ENCODE measurements at regions not wholly inside any gene's neighbourhood (a gene's known extent, or its start where the extent isn't known, plus 50 kb on each side); places are given as distances from the start of the nearest gene placed in this dataset.

DNA sequence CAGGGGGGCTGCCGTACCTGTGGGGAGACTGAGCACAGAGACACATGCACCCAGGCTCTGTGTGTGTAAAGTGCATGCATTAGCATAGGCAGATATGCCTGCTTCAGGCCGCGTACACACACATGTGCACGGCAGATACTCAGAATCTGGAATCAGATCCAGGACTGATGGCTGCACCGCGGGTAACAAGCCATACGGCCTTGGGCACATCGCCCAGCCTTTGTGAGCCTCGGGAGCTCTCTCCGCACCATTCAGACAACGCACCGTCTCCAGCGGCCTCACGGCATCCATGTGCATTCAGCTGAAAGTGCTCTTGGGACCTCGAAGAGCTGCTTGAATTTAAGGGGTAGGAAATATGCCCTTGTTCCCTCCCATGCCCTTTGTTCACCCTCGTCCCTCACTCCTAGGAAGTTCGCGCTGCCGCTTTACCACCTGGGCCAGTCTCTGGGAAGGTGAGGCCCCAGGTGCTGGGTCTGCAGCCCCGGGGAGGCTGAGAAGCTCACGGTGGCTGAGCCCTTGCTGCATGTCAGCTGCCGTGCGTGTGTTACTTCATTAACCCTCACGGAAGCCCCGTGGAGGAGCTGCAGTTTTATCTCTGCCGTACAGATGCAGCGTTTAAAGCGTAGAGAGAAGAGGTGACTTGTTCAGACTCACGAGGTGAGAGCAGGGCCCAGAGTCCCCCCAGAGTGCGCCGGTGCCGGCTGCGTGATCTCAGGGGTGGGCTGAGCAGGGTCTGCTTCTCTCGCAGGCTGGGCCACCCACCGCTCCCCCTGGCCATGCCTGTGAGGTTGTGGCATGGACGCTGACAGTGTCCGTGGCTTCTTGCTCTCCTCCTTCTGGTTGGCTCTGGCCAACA lies 377.7 kb upstream of the MYT1L start:
- TF ChIP-seq CSDC2 (CRISPR knock-in tag; IDR thresholded peaks at IDR 0.05) = no peak
- TF ChIP-seq, protein P1, sequence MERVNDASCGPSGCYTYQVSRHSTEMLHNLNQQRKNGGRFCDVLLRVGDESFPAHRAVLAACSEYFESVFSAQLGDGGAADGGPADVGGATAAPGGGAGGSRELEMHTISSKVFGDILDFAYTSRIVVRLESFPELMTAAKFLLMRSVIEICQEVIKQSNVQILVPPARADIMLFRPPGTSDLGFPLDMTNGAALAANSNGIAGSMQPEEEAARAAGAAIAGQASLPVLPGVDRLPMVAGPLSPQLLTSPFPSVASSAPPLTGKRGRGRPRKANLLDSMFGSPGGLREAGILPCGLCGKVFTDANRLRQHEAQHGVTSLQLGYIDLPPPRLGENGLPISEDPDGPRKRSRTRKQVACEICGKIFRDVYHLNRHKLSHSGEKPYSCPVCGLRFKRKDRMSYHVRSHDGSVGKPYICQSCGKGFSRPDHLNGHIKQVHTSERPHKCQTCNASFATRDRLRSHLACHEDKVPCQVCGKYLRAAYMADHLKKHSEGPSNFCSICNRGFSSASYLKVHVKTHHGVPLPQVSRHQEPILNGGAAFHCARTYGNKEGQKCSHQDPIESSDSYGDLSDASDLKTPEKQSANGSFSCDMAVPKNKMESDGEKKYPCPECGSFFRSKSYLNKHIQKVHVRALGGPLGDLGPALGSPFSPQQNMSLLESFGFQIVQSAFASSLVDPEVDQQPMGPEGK (CRISPR knock-in tag; IDR thresholded peaks at IDR 0.05; ENCODE audit: borderline replicate concordance) = no peak
- no peak; the same call in 2 of the 3 replicates for ATAC-seq

DNA sequence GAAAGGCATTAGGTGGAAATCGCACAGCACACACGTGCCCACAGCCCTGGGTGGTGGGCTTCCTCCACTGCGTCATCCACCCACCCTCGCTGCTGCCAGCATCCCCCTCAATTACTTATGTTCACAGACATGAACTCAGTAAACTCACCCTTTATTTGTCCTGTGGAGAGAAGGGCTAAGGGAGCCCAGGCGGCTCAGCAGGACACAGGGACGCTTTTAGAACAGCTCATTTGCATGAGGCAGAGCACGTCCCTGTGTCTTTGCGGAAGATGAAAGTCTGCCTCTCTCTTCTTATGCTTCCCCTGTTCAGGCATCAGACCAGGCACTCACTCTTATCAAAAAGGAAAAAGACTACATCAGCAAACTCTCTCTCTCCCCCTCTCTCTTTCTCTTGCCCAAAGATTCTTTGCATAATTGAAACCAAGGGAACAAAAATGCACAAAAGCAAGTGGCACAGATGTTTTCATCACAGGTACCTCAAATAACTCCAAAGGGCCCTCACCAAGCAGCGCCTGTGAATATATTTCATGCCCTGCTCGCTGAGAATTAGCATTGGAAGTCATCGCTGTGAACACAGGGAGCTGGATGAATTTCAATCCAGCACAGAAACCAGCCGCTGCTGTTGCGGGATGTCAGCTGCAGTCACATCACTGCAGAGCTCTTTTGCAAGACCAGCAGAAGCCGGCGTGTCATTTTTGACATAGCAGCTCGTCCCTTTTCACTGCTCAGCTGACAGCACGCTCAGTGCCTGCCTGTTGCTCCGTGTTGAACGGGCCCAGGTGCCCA lies 376.3 kb upstream of the MYT1L start:
- no peak for ATAC-seq
- no peak for TF ChIP-seq POU6F1 (CRISPR knock-in tag; IDR thresholded peaks at IDR 0.05; ENCODE audit: borderline replicate concordance, low read depth)
- TF ChIP-seq ZC3H10 (CRISPR knock-in tag; IDR thresholded peaks at IDR 0.05) = no peak
- TF ChIP-seq, protein P1 (CRISPR knock-in tag; IDR thresholded peaks at IDR 0.05; ENCODE audit: borderline replicate concordance) = no peak
- no peak for TF ChIP-seq TOX (CRISPR knock-in tag; IDR thresholded peaks at IDR 0.05; ENCODE audit: borderline replicate concordance)
- no peak for TF ChIP-seq ZNF70 (CRISPR knock-in tag; IDR thresholded peaks at IDR 0.05)
- no peak for TF ChIP-seq ISL1 (CRISPR knock-in tag; IDR thresholded peaks at IDR 0.05)
- no peak for TF ChIP-seq ZNF8 (CRISPR knock-in tag; IDR thresholded peaks at IDR 0.05)
- no peak for TF ChIP-seq CSDC2 (CRISPR knock-in tag; IDR thresholded peaks at IDR 0.05)
- TF ChIP-seq PPARA (CRISPR knock-in tag; IDR thresholded peaks at IDR 0.05; ENCODE audit: borderline replicate concordance) = no peak
- no peak for TF ChIP-seq SNAI2 (CRISPR knock-in tag; IDR thresholded peaks at IDR 0.05)
- no peak for TF ChIP-seq RARB (CRISPR knock-in tag; IDR thresholded peaks at IDR 0.05)
- no peak for TF ChIP-seq ESRRG (CRISPR knock-in tag; IDR thresholded peaks at IDR 0.05)

DNA sequence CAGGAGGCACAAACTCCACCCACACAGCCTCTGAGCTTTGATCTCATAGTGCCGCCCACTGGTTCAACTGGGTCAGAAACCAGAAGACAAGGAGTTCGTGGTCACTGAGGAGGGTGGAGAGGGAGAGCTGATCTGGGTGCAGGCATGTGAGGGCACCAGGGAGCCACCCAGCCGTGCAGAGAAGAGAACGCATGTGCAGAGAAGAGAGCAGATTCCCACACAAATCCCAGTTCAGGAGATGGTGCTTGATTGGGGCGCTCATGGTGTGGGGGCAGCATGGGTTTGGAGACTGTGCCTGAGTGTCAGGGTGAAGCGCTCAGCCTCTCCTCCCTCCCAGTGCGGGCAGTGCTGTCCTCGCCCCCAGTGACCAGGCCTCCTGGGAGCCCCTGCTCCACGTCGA lies 375.2 kb upstream of the MYT1L start:
- TF ChIP-seq TCF4 (CRISPR knock-in tag; IDR thresholded peaks at IDR 0.05; ENCODE audit: borderline replicate concordance) = no peak
- no peak for TF ChIP-seq ZFP3 (CRISPR knock-in tag; IDR thresholded peaks at IDR 0.05)
- no peak for TF ChIP-seq TSHZ2 (CRISPR knock-in tag; IDR thresholded peaks at IDR 0.05)
- no peak for TF ChIP-seq ESRRG (CRISPR knock-in tag; IDR thresholded peaks at IDR 0.05)
- no peak for TF ChIP-seq OSR1 (CRISPR knock-in tag; IDR thresholded peaks at IDR 0.05)
- no peak for TF ChIP-seq ARNTL (CRISPR knock-in tag; IDR thresholded peaks at IDR 0.05; ENCODE audit: borderline replicate concordance, low read depth)
- no peak for TF ChIP-seq POU6F1 (CRISPR knock-in tag; IDR thresholded peaks at IDR 0.05; ENCODE audit: borderline replicate concordance, low read depth)
- TF ChIP-seq RARB (CRISPR knock-in tag; IDR thresholded peaks at IDR 0.05) = no peak
- TF ChIP-seq ZNF70 (CRISPR knock-in tag; IDR thresholded peaks at IDR 0.05) = no peak
- TF ChIP-seq CSDC2 (CRISPR knock-in tag; IDR thresholded peaks at IDR 0.05) = no peak
- TF ChIP-seq BACH2 (CRISPR knock-in tag; IDR thresholded peaks at IDR 0.05; ENCODE audit: borderline replicate concordance) = no peak
- TF ChIP-seq GLIS3 (CRISPR knock-in tag; IDR thresholded peaks at IDR 0.05) = no peak
- ATAC-seq = no peak

Data from SK-N-SH treated with all-trans-retinoic acid at 6 μM for 48 hours (cell line).